RWPE2 (cell line): ENCODE measurements at regions not wholly inside any gene's neighbourhood (a gene's known extent, or its start where the extent isn't known, plus 50 kb on each side); places are given as distances from the start of the nearest gene placed in this dataset.

Experiments used
- ATAC-seq: fragments of 200-7000 bp; cut with Tn5 transposase; 3 replicates; pipeline ENCODE4 v1.9.1; 2021; ENCODE audit warnings: low read depth
- DNase-seq: peaks from one replicate; pipeline ENCODE4 v3.0.0-alpha.2; 2020; ENCODE audit warnings: low spot score
- H3K27ac ChIP-seq: fragments of 450-650 bp; 2 replicates; pipeline ENCODE4 v1.5.1; 2017; ENCODE audit warnings: mild to moderate bottlenecking; ENCODE audit not compliant: poor library complexity, severe bottlenecking
- H3K27me3 ChIP-seq: fragments of 250-450 bp; sonication (Bioruptor Pico); 2 replicates; pipeline ENCODE4 v1.5.1; 2021; ENCODE audit warnings: mild to moderate bottlenecking, moderate library complexity; ENCODE audit not compliant: insufficient read depth, poor library complexity, severe bottlenecking
- H3K36me3 ChIP-seq: fragments of 250-450 bp; sonication (Bioruptor Pico); 2 replicates; pipeline ENCODE4 v1.5.1; 2020; ENCODE audit warnings: low read depth, mild to moderate bottlenecking, moderate library complexity
- H3K4me1 ChIP-seq: fragments of 250-450 bp; sonication (Bioruptor Pico); 2 replicates; pipeline ENCODE4 v1.5.1; 2021; ENCODE audit warnings: mild to moderate bottlenecking, moderate library complexity; ENCODE audit not compliant: insufficient read depth, poor library complexity, severe bottlenecking
- H3K4me3 ChIP-seq: fragments of 250-450 bp; sonication (Bioruptor Pico); 2 replicates; pipeline ENCODE4 v1.5.1; 2021; ENCODE audit warnings: mild to moderate bottlenecking, moderate library complexity; ENCODE audit not compliant: severe bottlenecking
- H3K9me3 ChIP-seq: fragments of 250-450 bp; sonication (Bioruptor Pico); 2 replicates; pipeline ENCODE4 v1.5.1; 2021; ENCODE audit warnings: mild to moderate bottlenecking, moderate library complexity; ENCODE audit not compliant: severe bottlenecking
- TF ChIP-seq, protein P1 (sequence below): fragments of 450-650 bp; IDR thresholded peaks from one replicate; pipeline ENCODE4 v1.5.1; 2017; ENCODE audit warnings: mild to moderate bottlenecking, moderate library complexity; ENCODE audit not compliant: poor library complexity, severe bottlenecking

DNA sequence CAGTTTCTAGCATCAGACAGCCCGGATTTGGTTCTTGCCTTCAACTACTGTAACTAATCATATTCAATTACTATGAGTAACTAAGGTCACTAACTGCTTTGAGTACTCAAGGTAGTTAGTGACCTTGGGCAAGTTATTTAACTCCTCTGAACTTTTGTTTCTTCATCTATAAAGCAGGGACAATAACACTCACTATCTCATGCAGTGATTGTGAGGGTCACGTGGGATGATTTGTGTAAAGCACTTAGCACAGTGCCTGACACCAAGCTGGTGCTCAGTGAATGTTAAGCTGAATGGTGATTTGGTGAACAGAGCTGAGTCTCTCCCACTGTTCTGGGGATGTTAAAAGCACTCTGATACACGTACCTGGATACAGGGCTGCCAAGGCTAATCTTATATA is 171.3 kb upstream of the PLXNC1 start:
- no peaks in the 10 kb centered on the region for H3K36me3 ChIP-seq
- no peak overlapping the region for H3K4me3 ChIP-seq
- no peaks in the 10 kb centered on the region for H3K27me3 ChIP-seq
- DNase-seq = no peak
- H3K4me1 ChIP-seq = peaks cover 3% of the 10 kb centered on the region
- H3K9me3 ChIP-seq = no peaks in the 10 kb centered on the region
- no peak overlapping the region for H3K27ac ChIP-seq
- no peak for ATAC-seq
- TF ChIP-seq, protein P1, sequence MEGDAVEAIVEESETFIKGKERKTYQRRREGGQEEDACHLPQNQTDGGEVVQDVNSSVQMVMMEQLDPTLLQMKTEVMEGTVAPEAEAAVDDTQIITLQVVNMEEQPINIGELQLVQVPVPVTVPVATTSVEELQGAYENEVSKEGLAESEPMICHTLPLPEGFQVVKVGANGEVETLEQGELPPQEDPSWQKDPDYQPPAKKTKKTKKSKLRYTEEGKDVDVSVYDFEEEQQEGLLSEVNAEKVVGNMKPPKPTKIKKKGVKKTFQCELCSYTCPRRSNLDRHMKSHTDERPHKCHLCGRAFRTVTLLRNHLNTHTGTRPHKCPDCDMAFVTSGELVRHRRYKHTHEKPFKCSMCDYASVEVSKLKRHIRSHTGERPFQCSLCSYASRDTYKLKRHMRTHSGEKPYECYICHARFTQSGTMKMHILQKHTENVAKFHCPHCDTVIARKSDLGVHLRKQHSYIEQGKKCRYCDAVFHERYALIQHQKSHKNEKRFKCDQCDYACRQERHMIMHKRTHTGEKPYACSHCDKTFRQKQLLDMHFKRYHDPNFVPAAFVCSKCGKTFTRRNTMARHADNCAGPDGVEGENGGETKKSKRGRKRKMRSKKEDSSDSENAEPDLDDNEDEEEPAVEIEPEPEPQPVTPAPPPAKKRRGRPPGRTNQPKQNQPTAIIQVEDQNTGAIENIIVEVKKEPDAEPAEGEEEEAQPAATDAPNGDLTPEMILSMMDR = no peak

- no peaks in the 10 kb centered on the region for H3K9me3 ChIP-seq
- TF ChIP-seq, protein P1 = no peak
- no peak overlapping the region for H3K4me3 ChIP-seq
- ATAC-seq (peak; percentile 61), DNase-seq (no peak)
- peaks cover 3% of the 10 kb centered on the region for H3K4me1 ChIP-seq
- H3K27me3 ChIP-seq = no peaks in the 10 kb centered on the region
- no peak overlapping the region for H3K27ac ChIP-seq
- H3K36me3 ChIP-seq = no peaks in the 10 kb centered on the region
Observed at GRCh38 chr12:93978553-93978952, 169.8 kb upstream of the PLXNC1 start.

DNA sequence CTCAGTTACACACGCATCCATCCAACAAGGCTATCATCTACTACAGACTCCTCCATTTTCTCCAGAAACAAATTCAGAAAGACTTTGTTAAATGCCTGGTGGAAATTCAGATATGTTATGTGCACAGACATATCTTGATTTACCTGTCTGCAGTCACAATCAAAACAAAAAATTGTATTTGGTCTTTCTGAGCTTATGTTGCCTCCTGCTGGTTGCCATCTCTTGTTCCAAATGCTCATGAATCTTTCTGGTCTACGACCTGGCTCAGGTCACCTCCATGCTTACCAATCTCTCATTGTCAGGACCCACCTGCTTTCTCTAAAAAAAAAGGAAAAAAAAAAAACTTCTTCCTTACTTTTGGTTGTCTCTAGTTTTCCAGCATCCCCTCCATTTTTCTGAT is 169.2 kb upstream of the PLXNC1 start:
- ATAC-seq (no peak), DNase-seq (no peak)
- Histone ChIP-seq H3K27me3 (no peaks in the 10 kb centered on the region), H3K9me3 (no peaks in the 10 kb centered on the region), H3K4me3 (no peak overlapping the region), H3K27ac (no peak overlapping the region), H3K4me1 (peaks cover 3% of the 10 kb centered on the region), H3K36me3 (no peaks in the 10 kb centered on the region)
- TF ChIP-seq, protein P1 = peak; percentile 13

DNA sequence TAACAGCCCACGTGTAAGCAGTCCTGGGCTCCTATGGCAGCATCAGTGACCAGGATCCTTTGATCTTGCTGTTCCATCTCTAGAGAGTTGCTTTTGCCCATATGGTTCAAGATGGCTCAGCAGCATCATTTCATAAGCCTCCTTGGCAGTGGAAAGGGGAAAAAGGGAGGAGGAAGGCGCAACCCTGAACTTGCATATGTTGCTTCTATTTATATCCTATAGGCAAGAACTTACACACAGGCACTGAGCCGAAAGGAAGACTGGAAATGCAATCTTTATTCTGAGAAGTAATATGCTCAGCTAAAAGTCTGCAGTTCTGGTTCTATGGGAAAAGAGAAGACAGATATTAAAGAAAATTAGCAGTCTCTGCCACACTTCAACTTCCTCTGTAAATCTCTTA is 167.7 kb upstream of the PLXNC1 start:
- DNase-seq = no peak
- Histone ChIP-seq H3K27me3 (no peaks in the 10 kb centered on the region), H3K36me3 (no peaks in the 10 kb centered on the region), H3K27ac (no peak overlapping the region), H3K4me3 (no peak overlapping the region), H3K9me3 (no peaks in the 10 kb centered on the region), H3K4me1 (peaks cover 3% of the 10 kb centered on the region)
- no peak for ATAC-seq
- TF ChIP-seq, protein P1 = no peak

GRCh38 chr12:93981411-93981810 is 167.0 kb upstream of the PLXNC1 start:
- Histone ChIP-seq H3K36me3 (no peaks in the 10 kb centered on the region), H3K9me3 (no peaks in the 10 kb centered on the region), H3K27ac (no peak overlapping the region), H3K4me3 (no peak overlapping the region), H3K4me1 (peaks cover 3% of the 10 kb centered on the region), H3K27me3 (no peaks in the 10 kb centered on the region)
- ATAC-seq (no peak), DNase-seq (no peak)
- TF ChIP-seq, protein P1 = no peak
